Stimulated activated CD8-positive, alpha-beta memory T cell treated with anti-CD3 and anti-CD28 coated beads, Interleukin-15, amount 100 ng/mL, for 48 hours (primary cell): ENCODE measurements at regions not wholly inside any gene's neighbourhood (a gene's known extent, or its start where the extent isn't known, plus 50 kb on each side); places are given as distances from the start of the nearest gene placed in this dataset.

Experiments
- DNase-seq, 2 donors: peaks; one replicate each; pipeline ENCODE4 v3.0.0-alpha.2; 2020; ENCODE audit warnings: low read depth in 2 of 2

DNA sequence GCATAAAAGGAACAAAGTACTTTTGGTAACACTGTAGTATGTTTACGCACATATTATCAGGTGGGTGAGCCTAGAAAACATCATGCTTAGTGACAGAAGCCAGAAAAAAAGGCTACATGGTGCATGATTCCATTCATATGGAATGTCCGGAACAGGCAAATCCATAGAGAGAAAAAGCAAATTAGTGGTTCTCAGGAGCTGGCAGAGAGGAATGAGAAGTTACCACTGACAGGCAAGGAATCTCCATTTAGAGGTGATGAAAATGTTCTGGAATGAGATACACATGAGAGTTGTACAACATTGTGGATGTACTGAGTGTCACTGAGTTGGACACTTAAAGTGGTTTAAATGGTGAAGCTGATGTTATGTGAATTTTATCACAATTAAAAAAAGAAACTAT is 976.9 kb downstream of the NLGN4Y start:
- DNase-seq: no peak

- DNase-seq: no peak
These were observed 986.0 kb downstream of the NLGN4Y start for GRCh38 chrY:15510288-15510687.

- no peak for DNase-seq
These were observed 986.8 kb downstream of the NLGN4Y start for GRCh38 chrY:15510984-15511650.

- DNase-seq: no peak
These were observed 1010.8 kb downstream of the NLGN4Y start for GRCh38 chrY:15535131-15535530.

DNA sequence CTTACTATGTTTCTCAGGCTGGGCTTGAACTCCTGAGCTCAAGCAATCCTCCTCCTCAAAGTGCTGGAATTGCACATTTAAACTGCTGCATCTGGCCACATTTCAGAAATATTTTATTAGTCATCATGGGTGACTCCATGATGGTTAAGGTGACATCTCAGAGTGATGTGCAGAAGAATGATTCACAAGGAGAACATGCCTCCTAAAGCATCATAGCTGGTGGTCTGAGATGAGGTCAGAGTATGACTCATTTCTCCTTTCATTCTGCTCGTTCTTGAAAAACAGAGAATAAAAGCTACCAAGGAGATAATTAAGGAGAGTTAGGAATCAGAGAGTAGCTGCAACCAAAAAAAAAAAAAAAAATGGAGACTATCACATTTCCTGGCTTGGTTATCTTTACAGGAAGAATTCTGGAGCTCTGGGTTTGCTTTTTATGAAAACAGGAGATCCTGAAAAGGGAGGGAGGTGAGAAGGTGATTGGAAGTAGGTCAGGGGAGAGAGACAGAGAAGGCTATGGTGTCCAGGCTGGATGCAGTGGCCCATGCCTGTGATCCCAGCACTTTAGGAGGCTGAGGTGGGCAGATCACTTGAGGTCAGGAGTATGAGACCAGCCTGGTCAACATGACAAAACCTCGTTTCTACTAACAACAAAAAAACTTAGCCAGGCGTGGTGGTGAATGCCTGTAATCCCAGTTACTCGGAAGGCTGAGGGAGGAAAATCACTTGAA is 1011.6 kb downstream of the NLGN4Y start:
- no peak for DNase-seq

GRCh38 chrY:15540516-15540915 is 1016.2 kb downstream of the NLGN4Y start:
- no peak for DNase-seq

GRCh38 chrY:15546177-15546754 is 1021.9 kb downstream of the NLGN4Y start:
- DNase-seq: no peak

GRCh38 chrY:15552074-15552473 is 1027.7 kb downstream of the NLGN4Y start:
- no peak for DNase-seq

- no peak for DNase-seq
These were observed 1030.7 kb downstream of the NLGN4Y start for GRCh38 chrY:15554991-15555390.

- no peak for DNase-seq
These were observed 1034.8 kb downstream of the NLGN4Y start for GRCh38 chrY:15559169-15559568.

DNA sequence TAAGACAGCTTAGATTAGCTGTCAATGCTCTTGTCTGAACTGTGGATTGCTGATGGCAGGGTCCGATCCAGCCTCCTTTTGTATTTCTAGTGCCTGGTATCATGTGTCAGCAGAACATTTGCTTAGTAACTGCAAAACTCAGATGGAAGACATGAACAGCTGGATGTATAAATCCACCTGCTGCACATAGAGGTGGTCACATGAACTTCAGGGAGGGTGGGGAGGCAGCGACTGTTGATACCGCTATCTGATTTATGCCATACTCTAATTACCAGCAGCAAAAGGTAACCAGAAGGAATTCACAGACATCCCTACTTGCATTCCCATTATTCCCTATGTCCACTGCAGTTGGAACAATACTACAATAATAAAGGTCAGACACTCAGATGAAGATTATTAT is 1036.5 kb downstream of the NLGN4Y start:
- DNase-seq: no peak

DNA sequence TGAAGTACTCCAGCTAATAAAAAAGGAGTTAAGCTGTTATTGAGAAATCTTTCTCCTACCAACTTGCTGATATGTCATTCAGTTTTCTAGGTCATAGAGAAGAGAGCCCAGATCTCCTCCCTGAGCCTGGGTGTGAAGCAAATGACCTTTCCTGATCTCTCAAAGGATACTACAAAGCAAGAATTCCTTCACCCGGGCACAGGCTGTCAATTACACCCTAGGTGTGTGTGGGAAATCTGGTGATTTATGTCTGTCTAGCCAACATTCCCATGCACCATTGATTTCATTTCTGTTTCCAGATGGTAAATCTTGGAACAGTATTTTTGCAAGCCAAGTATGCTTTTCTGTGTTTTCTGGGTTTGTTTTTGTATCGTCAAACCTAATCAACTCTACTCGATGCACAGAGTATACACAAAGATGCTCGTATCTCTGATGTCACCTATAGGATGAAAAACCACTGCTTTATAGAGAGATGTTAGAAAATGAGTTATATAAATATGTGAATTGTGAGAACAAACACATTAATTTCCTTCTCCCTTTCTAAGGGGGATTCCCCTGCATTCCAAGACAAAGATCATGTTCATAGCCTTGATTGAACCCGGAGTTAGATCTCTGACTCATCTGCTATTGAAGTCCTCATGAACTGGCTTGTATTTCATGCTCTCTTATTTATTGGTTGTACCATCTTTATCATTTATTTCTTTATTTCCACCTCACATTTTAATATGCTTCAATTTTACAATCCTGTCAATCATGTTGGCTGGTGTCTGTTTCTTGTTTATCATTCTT is 1037.4 kb downstream of the NLGN4Y start:
- DNase-seq: no peak

DNA sequence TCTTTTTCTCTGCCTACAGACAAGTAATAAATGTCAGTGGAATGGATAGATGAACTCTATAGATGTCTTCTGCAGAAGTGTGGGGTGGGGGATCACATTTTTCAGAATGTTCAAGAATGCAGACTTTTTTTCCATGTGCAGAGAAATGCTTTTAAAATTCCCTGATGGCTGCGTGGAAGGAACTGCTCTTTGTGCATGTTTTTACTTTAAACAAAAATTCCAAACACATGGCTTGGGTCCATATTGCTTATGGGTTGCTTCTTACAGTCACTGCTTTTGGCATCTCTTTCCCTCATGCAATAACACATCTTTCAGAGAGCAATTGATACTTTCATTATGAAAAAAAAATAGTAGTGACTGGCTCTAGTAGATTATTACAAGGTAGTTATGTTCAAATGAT is 1053.6 kb downstream of the NLGN4Y start:
- no peak for DNase-seq

- DNase-seq: no peak
These were observed 1054.4 kb downstream of the NLGN4Y start for GRCh38 chrY:15578761-15579160.

GRCh38 chrY:15579245-15579644 is 1054.9 kb downstream of the NLGN4Y start:
- no peak for DNase-seq

DNA sequence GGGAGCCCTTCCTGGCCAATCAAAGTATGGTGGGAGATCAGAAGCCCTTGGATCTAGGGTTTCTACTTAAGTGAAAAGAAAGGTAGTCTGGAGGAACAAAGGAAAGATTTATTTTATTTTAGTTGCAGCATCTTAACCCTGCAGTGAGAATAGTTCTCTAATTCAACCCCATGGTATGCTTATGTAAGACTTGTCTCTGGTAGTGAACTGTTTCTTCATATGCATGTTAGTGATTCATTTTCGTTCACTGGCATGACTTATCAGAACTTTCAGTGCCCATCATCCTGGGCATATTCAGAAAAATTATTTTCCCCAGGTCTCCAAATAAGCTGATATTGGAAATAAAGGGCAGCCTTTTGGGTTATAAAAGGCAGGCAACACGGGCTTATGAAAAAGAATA is 1058.8 kb downstream of the NLGN4Y start:
- no peak for DNase-seq

DNA sequence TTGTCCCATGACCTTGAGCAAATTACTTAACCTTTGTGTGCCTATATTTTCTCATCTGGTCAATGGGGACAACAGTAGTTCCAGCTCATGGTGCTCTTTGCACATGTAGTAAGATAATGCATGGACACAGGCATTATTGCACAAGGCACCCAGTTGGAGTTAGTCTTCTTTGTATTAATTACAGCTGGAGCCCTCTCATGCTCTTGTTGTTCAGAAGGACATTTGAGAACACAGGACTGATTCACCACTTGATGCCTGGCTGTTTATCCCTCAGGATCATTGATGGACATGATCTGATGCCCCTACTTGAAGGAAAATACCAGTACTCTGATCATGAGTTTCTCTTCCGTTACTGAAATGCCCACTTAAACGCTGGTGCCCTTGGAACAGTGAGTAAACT is 1068.6 kb downstream of the NLGN4Y start:
- no peak for DNase-seq

DNA sequence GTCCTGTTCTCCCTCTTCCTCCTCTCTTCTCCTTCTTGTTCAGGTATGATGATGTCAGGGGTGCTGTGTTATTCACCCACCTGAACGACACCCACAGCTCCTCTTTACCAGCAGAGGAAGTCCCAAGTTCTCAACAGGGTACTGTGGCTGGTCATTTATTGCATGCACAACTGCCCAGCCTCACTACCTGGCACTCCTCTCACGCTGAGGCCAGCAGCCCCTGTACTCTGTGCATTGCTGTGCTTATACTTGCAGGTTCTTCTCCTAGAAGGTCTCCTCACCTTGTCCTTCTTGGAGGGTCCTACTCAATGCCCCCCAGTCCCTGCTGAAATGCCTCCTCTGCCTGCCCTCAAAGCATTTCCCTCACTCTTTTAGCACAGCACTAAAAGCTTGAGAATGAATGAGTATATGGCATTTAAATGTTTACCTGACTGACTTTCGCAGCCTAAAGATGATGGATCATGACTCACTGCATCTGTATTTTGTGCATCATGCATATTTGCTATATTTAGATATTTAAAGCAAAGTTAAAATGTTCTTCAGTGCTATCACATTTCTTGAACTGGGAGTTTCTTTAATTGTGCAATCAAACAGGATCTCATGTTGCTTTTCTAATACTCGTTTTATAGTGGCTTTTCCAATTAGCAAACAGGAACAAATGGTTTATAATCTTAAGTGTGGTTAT is 1069.3 kb downstream of the NLGN4Y start:
- DNase-seq: no peak

DNA sequence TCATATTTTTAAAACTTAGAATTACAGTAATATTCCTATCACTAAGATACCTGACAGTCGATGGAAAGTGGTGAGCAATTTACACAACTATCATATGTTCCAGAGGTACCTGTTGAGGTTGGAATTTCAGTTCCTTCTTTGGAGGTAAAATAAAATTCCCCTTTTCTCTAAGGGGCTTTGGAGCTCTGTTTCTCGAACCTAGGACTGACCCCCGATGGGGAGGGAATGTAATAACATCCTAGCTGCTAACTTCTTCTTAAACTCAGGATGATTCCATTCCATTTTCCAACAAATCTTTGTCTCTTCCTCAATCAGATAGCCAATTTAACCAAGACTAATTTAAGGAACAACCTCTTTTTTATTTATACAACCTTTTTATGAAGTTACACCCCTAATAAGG is 1069.8 kb downstream of the NLGN4Y start:
- no peak for DNase-seq

DNA sequence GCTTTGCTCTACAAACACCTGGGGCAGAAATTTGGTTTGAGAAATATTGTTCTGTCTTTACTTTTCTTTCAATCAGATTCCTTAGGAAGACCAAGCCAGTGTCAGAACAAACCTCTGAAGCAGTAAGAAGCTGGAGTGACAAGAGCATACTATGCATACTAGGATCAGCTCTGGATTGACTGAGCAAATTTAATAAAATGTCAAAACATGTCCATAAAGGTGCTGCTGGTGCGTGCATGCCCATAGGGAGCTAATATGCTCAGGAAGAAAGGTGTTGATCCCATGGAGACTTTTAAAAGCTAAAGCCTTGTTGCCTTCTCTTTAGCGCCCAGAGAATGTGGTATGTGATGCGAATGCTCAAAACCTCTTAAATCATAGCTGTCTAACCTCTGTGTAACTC is 1076.2 kb downstream of the NLGN4Y start:
- DNase-seq: no peak

DNA sequence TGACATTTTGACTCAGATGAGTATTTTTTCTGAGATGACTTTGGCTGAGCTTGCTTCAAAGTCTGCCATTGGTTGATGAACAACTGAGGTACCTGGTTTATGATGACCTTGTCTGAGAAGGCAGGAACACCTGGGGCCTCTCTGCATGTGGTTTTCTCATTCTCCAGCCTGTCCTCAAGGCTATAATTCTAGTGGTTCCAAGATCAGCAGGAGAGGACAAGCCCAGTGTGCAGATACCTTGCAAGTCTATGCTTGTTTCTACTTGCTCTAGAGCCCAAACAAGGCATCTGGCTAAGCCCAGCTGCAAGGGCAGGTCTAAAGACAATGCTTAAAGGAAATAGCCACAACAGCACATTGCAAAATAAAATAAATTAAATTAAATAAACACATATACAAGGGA is 1100.0 kb downstream of the NLGN4Y start:
- DNase-seq: no peak

GRCh38 chrY:15624928-15625327 is 1100.6 kb downstream of the NLGN4Y start:
- DNase-seq: no peak
